BE2C (cell line): ENCODE measurements at regions not wholly inside any gene's neighbourhood (a gene's known extent, or its start where the extent isn't known, plus 50 kb on each side); places are given as distances from the start of the nearest gene placed in this dataset.
"Not testable (repeated sequence)": the region's sequence is repeated elsewhere in the genome, so short reads cannot be mapped to it uniquely, and the experiment has no call there.

Experiments
- DNase-seq: peaks from one replicate; pipeline ENCODE4 v3.0.0-alpha.2; 2020
- H3K27me3 ChIP-seq: fragments of 250-450 bp; sonication (Bioruptor Pico); 2 replicates; pipeline ENCODE4 v1.5.1; 2020; ENCODE audit warnings: mild to moderate bottlenecking
- H3K36me3 ChIP-seq: fragments of 250-450 bp; sonication (Bioruptor Pico); 2 replicates; pipeline ENCODE4 v1.5.1; 2020; ENCODE audit warnings: mild to moderate bottlenecking
- H3K4me1 ChIP-seq: fragments of 250-450 bp; sonication (Bioruptor Pico); 2 replicates; pipeline ENCODE4 v1.5.1; 2020
- H3K4me3 ChIP-seq: 2 replicates; pipeline ENCODE4 v1.5.1; 2011; ENCODE audit warnings: low read depth, low read length
- H3K9me3 ChIP-seq: fragments of 250-450 bp; sonication (Bioruptor Pico); 2 replicates; pipeline ENCODE4 v1.5.1; 2020
- CTCF ChIP-seq: IDR thresholded peaks from 2 replicates; pipeline ENCODE4 v1.5.1; 2012; ENCODE audit warnings: mild to moderate bottlenecking, low read depth, low read length

GRCh38 chr1:102821707-102822106 is 286.6 kb downstream of the COL11A1 start:
- no peaks in the 10 kb centered on the region for H3K36me3 ChIP-seq
- no peak for TF ChIP-seq CTCF
- no peaks in the 10 kb centered on the region for H3K9me3 ChIP-seq
- no peak for DNase-seq
- H3K4me1 ChIP-seq: no peaks in the 10 kb centered on the region; the same call in 1 of the 2 replicates
- H3K4me3 ChIP-seq: no peak overlapping the region
- H3K27me3 ChIP-seq: no peaks in the 10 kb centered on the region

- DNase-seq: no peak
- Histone ChIP-seq H3K36me3 (no peaks in the 10 kb centered on the region), H3K4me3 (no peak overlapping the region), H3K27me3 (no peaks in the 10 kb centered on the region), H3K4me1 (peaks cover 6% of the 10 kb centered on the region; the same call in 1 of the 2 replicates), H3K9me3 (no peaks in the 10 kb centered on the region)
- TF ChIP-seq CTCF: no peak
Observed at GRCh38 chr1:102800406-102800805, 307.9 kb downstream of the COL11A1 start.

- Histone ChIP-seq H3K9me3 (no peaks in the 10 kb centered on the region), H3K36me3 (no peaks in the 10 kb centered on the region), H3K4me1 (peaks cover 6% of the 10 kb centered on the region; the same call in 1 of the 2 replicates), H3K4me3 (no peak overlapping the region), H3K27me3 (no peaks in the 10 kb centered on the region)
- DNase-seq: no peak
- TF ChIP-seq CTCF: no peak
Observed at GRCh38 chr1:102799496-102799895, 308.8 kb downstream of the COL11A1 start.

GRCh38 chr1:102798718-102799117 is 309.6 kb downstream of the COL11A1 start:
- no peak overlapping the region for H3K4me3 ChIP-seq
- no peaks in the 10 kb centered on the region for H3K27me3 ChIP-seq
- peaks cover 9% of the 10 kb centered on the region; the same call in 1 of the 2 replicates for H3K4me1 ChIP-seq
- H3K9me3 ChIP-seq: no peaks in the 10 kb centered on the region
- DNase-seq: no peak
- H3K36me3 ChIP-seq: no peaks in the 10 kb centered on the region
- no peak for TF ChIP-seq CTCF

- H3K36me3 ChIP-seq: no peaks in the 10 kb centered on the region
- H3K4me3 ChIP-seq: no peak overlapping the region
- no peak for DNase-seq
- TF ChIP-seq CTCF: no peak
- H3K9me3 ChIP-seq: no peaks in the 10 kb centered on the region
- H3K27me3 ChIP-seq: no peaks in the 10 kb centered on the region
- H3K4me1 ChIP-seq: peaks cover 9% of the 10 kb centered on the region; the same call in 1 of the 2 replicates
Observed at GRCh38 chr1:102796429-102796828, 311.9 kb downstream of the COL11A1 start.

GRCh38 chr1:102790997-102791396 is 317.3 kb downstream of the COL11A1 start:
- H3K27me3 ChIP-seq: no peaks in the 10 kb centered on the region
- no peaks in the 10 kb centered on the region for H3K36me3 ChIP-seq
- DNase-seq: peak; percentile 25
- TF ChIP-seq CTCF: peak; percentile 56
- H3K4me3 ChIP-seq: no peak overlapping the region
- H3K4me1 ChIP-seq: peaks cover 10% of the 10 kb centered on the region
- no peaks in the 10 kb centered on the region for H3K9me3 ChIP-seq

- H3K27me3 ChIP-seq, DNase-seq, H3K4me1 ChIP-seq: not testable (repeated sequence)
Observed at GRCh38 chr1:102789951-102790350, 318.4 kb downstream of the COL11A1 start.

More at GRCh38 chr1:102789951-102790350, 318.4 kb downstream of the COL11A1 start:
- not testable (repeated sequence) for H3K36me3 ChIP-seq, H3K4me3 ChIP-seq, H3K9me3 ChIP-seq
